Tibial nerve (tissue), 4 donors: ENCODE measurements at regions not wholly inside any gene's neighbourhood (a gene's known extent, or its start where the extent isn't known, plus 50 kb on each side); places are given as distances from the start of the nearest gene placed in this dataset.

ENCODE experiments used
- DNase-seq, 2 donors: peaks; one replicate each; pipeline ENCODE4 v3.0.0-alpha.2; 2019; ENCODE audit warnings: low spot score in 2 of 2
- H3K27ac ChIP-seq, 4 donors: fragments of 200-600 bp; sonication (generic) in 3 of 4; one replicate each; pipeline ENCODE4 v1.5.1; 2017 to 2019; ENCODE audit warnings: mild to moderate bottlenecking in 1 of 4
- H3K27me3 ChIP-seq, 2 donors: fragments of 200-600 bp; sonication (generic) in 1 of 2; one replicate each; pipeline versions ENCODE4 v1.5.1 to v1.6.0; 2017 to 2019
- H3K36me3 ChIP-seq, 3 donors: fragments of 200-600 bp; sonication (generic); one replicate each; pipeline ENCODE4 v1.5.1; 2018 to 2019
- H3K4me1 ChIP-seq, 4 donors: fragments of 200-600 bp; sonication (generic) in 3 of 4; one replicate each; pipeline ENCODE4 v1.5.1; 2017 to 2019
- H3K4me3 ChIP-seq, 4 donors: fragments of 200-600 bp; sonication (generic) in 3 of 4; one replicate each; pipeline ENCODE4 v1.5.1; 2017 to 2019; ENCODE audit warnings: mild to moderate bottlenecking in 1 of 4, moderate library complexity in 1 of 4
- H3K9me3 ChIP-seq, 4 donors: fragments of 200-600 bp; sonication (generic) in 3 of 4; one replicate each; pipeline ENCODE4 v1.5.1; 2017 to 2019
- CTCF ChIP-seq, 5 experiments: fragments of 200-600 bp in 3 of 5; fragments of 450-650 bp in 2 of 5; sonication (generic) in 3 of 5; IDR thresholded peaks; one replicate each; pipeline ENCODE4 v1.5.1; 2016 to 2019; ENCODE audit warnings: antibody characterized with exemption in 5 of 5, mild to moderate bottlenecking in 3 of 5, moderate library complexity in 2 of 5
- EP300 ChIP-seq, 2 donors: sonication (generic); formaldehyde crosslinking; IDR thresholded peaks; one replicate each; pipeline ENCODE4 v1.6.1; 2017; ENCODE audit warnings: antibody characterized with exemption in 2 of 2, mild to moderate bottlenecking in 1 of 2
- POLR2A ChIP-seq, 2 donors: fragments of 450-650 bp; IDR thresholded peaks; one replicate each; pipeline ENCODE4 v1.6.1; 2017; ENCODE audit warnings: antibody characterized with exemption in 2 of 2, mild to moderate bottlenecking in 2 of 2, moderate library complexity in 2 of 2
- WGBS, 2 donors: methylation state at CpG; one replicate each; pipeline ENCODE4 v1.1.5; 2018; 5-methylcytosine and 5-hydroxymethylcytosine counted together

GRCh38 chr6:144443157-144443556, 158.0 kb downstream of the UTRN start:
- no peak for TF ChIP-seq POLR2A (IDR thresholded peaks at IDR 0.05)
- no peak for TF ChIP-seq EP300 (IDR thresholded peaks at IDR 0.05)
- TF ChIP-seq CTCF (IDR thresholded peaks at IDR 0.05) = no peak
- Histone ChIP-seq H3K36me3 (peaks cover 2 to 86% (median 25%) of the 10 kb centered on the region in 3 donors), H3K4me3 (no peak overlapping the region), H3K4me1 (no peaks in the 10 kb centered on the region), H3K9me3 (no peaks in the 10 kb centered on the region), H3K27me3 (no peaks in the 10 kb centered on the region), H3K27ac (no peak overlapping the region)
- DNase-seq = no peak
- 55 to 68% methylated on average over 2 of the region's 2 CpGs for WGBS, 2 donors

- no peak for TF ChIP-seq POLR2A (IDR thresholded peaks at IDR 0.05)
- no peak for TF ChIP-seq CTCF (IDR thresholded peaks at IDR 0.05)
- no peak for TF ChIP-seq EP300 (IDR thresholded peaks at IDR 0.05)
These were observed 162.3 kb downstream of the UTRN start for GRCh38 chr6:144447472-144447871.

GRCh38 chr6:144449218-144449617, 164.1 kb downstream of the UTRN start:
- peak overlapping the region in 1 of 4 donors; percentile 56 for H3K27ac ChIP-seq
- no peak for DNase-seq
- TF ChIP-seq POLR2A (IDR thresholded peaks at IDR 0.05) (no peak), EP300 (IDR thresholded peaks at IDR 0.05) (no peak), CTCF (IDR thresholded peaks at IDR 0.05) (no peak)
- no peaks in the 10 kb centered on the region for H3K27me3 ChIP-seq
- no peak overlapping the region for H3K4me3 ChIP-seq
- peaks cover 0 to 86% (median 14%) of the 10 kb centered on the region in 3 donors for H3K36me3 ChIP-seq
- whole genome bisulfite sequencing, 2 donors = 95 to 96% methylated on average over 7 of the region's 7 CpGs
- H3K4me1 ChIP-seq = peaks cover 0 to 17% (median 0%) of the 10 kb centered on the region in 4 donors
- H3K9me3 ChIP-seq = no peaks in the 10 kb centered on the region

More at GRCh38 chr6:144447472-144447871, 162.3 kb downstream of the UTRN start:
- no peaks in the 10 kb centered on the region for H3K9me3 ChIP-seq
- no peak overlapping the region for H3K27ac ChIP-seq
- peaks cover 0 to 17% (median 0%) of the 10 kb centered on the region in 4 donors for H3K4me1 ChIP-seq
- no peak overlapping the region for H3K4me3 ChIP-seq
- WGBS, 2 donors = 88 to 90% methylated on average over 1 of the region's 1 CpG
- H3K27me3 ChIP-seq = no peaks in the 10 kb centered on the region
- DNase-seq = no peak
- peaks cover 0 to 85% (median 14%) of the 10 kb centered on the region in 3 donors for H3K36me3 ChIP-seq

- no peaks in the 10 kb centered on the region for H3K9me3 ChIP-seq
- TF ChIP-seq EP300 (IDR thresholded peaks at IDR 0.05) = peak in 1 of 2 donors; percentile 35
- no peak for TF ChIP-seq POLR2A (IDR thresholded peaks at IDR 0.05)
- TF ChIP-seq CTCF (IDR thresholded peaks at IDR 0.05) = peak in 1 of 5 experiments; percentile 20
- peaks cover 0 to 17% (median 0%) of the 10 kb centered on the region in 4 donors for H3K4me1 ChIP-seq
- WGBS, 2 donors = 55 to 66% methylated on average over 8 of the region's 8 CpGs
- peaks cover 0 to 85% (median 14%) of the 10 kb centered on the region in 3 donors for H3K36me3 ChIP-seq
- peak overlapping the region in 2 of 4 donors; percentile 54 to 56 for H3K27ac ChIP-seq
- H3K4me3 ChIP-seq = no peak overlapping the region
- H3K27me3 ChIP-seq = no peaks in the 10 kb centered on the region
- DNase-seq = no peak
These were observed 164.9 kb downstream of the UTRN start for GRCh38 chr6:144449911-144450597.

GRCh38 chr6:144460327-144461095, 175.4 kb downstream of the UTRN start:
- Histone ChIP-seq H3K4me3 (no peak overlapping the region), H3K27ac (peak overlapping the region in 3 of 4 donors; percentile 4 to 80 (median 53))
- 42 to 43% methylated on average over 5 of the region's 5 CpGs for WGBS, 2 donors

More at GRCh38 chr6:144460327-144461095, 175.4 kb downstream of the UTRN start:
- no peak for TF ChIP-seq POLR2A (IDR thresholded peaks at IDR 0.05)
- TF ChIP-seq CTCF (IDR thresholded peaks at IDR 0.05) = no peak
- no peak for DNase-seq
- Histone ChIP-seq H3K4me1 (peaks cover 0 to 9% (median 0%) of the 10 kb centered on the region in 4 donors), H3K27me3 (no peaks in the 10 kb centered on the region), H3K36me3 (peaks cover 0 to 70% (median 12%) of the 10 kb centered on the region in 3 donors), H3K9me3 (no peaks in the 10 kb centered on the region)
